Inflammatory macrophage treated with lipopolysaccharide for 4 hours (primary cell): ENCODE measurements at regions not wholly inside any gene's neighbourhood (a gene's known extent, or its start where the extent isn't known, plus 50 kb on each side); places are given as distances from the start of the nearest gene placed in this dataset.
"Not testable (repeated sequence)": the region's sequence is repeated elsewhere in the genome, so short reads cannot be mapped to it uniquely, and the experiment has no call there.

ENCODE experiments used
- DNase-seq: peaks from one replicate; pipeline ENCODE4 v3.0.0-alpha.2; 2020

- DNase-seq = no peak
These were observed 118.3 kb downstream of the EXOC5 start for GRCh38 chr14:57150449-57150848.

DNA sequence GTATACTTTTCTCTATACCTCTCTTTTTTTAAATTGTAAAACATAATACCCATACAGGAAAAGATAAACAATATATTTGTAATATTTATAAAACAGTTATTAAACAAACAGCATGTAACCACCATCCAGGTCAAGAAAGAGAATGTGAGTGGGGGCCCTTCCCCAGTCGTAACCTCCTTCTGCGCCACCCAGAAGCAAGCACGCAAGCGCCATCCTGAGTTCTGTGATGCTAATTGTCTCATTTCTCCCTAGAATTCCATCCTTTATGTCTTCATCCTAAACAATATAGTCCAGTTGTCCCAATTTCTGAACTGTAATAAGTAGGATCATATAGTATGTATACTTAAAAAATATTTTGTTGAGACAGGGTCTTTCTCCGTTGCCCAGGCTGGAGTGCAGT, 129.5 kb downstream of the EXOC5 start:
- DNase-seq = no peak

DNA sequence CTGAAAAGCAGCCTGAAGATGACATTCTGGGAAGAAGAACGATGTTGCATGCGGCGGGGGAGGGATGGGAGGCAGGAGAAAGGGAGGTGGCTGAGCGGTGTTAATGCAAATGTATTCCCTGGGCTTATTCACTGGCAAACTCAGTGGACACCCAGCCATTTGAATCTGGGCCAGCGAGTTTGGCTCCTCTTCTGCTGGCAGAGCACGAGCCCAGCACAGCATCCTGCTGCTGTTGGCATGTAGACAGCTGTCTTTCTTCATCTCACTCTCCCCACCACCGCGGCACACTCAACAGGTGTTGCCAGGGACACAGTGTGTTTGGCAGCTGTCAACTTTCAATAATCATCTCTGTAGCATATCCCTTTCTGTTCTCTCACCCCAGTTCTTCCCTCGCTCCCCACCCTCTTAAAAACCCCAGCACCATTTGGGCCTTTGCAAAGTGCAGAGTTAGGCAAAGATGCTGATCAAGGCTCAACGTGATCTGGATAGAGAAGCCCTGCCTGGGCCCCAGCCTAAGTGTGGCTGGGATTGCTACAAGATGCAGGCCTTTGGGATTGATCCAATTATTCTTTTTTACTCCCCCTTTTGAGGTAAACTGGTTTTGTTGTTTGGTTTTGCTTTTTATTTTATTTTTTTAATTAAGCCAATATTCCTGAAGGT, 131.9 kb downstream of the EXOC5 start:
- no peak for DNase-seq

DNA sequence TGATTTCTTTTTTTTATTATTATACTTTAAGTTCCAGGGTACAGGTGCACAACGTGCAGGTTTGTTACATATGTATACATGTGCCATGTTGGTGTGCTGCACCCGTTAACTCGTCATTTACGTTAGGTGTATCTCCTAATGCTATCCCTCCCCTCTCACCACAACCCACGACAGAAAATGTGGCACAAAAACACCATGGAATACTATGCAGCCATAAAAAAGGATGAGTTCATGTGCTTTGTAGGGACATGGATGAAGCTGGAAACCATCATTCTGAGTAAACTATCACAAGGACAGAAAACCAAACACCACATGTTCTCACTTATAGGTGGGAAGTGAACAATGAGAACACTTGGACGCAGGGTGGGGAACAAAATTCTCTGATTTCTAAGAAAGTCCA, 140.9 kb downstream of the EXOC5 start:
- DNase-seq = not testable (repeated sequence)

GRCh38 chr14:57122129-57122528, 146.6 kb downstream of the EXOC5 start:
- no peak for DNase-seq

DNA sequence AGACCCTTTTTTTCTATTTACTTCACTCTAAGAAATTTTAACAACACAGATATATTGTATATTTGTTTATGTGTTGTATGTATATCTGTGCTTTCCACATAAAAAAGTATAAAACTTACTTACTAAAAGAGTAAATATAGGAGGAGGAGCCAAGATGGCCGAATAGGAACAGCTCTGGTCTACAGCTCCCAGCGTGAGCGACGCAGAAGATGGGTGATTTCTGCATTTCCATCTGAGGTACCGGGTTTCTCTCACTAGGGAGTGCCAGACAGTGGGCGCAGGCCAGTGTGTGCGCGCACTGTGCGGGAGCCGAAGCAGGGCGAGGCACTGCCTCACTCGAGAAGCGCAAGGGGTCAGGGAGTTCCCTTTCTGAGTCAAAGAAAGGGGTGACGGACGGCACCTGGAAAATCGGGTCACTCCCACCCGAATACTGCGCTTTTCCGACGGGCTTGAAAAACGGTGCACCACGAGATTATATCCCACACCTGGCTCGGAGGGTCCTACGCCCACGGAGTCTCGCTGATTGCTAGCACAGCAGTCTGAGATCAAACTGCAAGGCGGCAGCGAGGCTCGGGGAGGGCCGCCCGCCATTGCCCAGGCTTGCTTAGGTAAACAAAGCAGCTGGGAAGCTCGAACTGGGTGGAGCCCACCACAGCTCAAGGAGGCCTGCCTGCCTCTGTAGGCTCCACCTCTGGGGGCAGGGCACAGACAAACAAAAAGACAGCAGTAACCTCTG, 156.5 kb downstream of the EXOC5 start:
- not testable (repeated sequence) for DNase-seq

- DNase-seq = not testable (repeated sequence)
These were observed 158.3 kb downstream of the EXOC5 start for GRCh38 chr14:57110411-57110810.

DNA sequence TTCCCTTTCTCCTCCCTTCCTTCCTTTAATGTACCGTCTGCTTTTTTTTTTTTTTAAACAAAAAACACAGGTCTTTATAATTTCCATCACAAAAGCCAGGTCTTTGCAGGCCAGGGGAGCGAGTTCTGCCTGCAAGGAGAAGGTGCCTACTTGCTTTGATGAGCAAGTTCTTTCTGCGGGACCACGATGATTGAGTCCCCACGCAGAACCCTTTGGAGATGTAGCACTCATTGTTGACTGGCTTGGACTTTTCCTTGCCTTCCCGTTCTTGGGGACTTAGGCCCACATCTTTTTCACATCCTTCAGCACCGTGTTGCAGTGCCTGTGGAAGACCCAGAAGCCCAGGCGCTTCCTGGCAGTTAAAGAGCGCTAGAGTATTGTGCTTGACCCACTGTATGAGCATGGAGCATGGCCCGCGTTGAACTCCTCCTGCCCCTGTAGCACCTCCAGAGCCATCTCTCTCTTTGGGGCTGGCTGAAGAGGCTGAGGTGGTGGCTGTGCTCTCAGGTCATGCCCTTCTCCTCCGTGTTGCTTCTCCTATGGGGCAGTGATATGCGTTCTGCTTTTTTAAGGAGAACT, 177.6 kb downstream of the EXOC5 start:
- no peak for DNase-seq

- no peak for DNase-seq
These were observed 178.8 kb downstream of the EXOC5 start for GRCh38 chr14:57089901-57090300.

- no peak for DNase-seq
These were observed 180.9 kb downstream of the EXOC5 start for GRCh38 chr14:57087841-57088240.

GRCh38 chr14:57086271-57087162, 182.2 kb downstream of the EXOC5 start:
- no peak for DNase-seq

DNA sequence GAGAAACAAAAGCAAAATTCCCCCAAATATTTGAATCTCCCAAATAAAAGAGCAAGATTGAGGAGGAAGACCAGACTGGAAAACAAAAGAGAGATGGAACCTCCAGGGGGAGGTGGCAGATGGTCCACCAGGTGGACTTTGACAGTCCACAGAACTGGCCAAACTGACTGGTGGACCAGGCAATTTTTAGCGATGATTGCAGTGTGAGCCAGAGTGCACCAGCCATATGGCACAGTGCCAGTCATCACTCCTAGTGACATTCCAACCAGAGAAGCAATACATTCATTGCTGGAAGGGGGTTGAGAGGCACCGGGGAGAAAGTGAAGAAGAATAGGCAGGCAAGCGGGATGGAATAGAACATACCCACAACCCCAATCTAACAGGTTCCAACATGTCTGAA, 182.9 kb downstream of the EXOC5 start:
- DNase-seq = no peak

DNA sequence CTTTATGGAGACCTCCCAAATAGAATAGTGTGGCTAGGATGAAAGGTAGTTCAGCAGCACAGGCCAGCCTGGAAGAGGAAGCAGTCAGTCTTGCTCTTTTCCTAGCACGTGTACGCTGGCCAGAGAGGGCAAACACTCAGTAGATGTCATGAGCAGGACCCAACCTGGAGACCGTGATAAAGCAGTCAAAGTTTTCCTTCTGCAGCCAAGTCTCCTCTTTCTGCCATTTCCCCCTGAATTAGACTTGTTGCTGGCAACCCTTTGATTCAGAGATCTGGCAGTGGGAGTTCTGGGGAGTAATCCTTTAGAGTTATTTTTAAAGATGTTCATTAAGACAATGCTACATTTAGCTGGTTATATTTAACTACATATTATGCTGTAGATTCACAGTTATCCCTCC, 183.7 kb downstream of the EXOC5 start:
- DNase-seq = no peak

DNA sequence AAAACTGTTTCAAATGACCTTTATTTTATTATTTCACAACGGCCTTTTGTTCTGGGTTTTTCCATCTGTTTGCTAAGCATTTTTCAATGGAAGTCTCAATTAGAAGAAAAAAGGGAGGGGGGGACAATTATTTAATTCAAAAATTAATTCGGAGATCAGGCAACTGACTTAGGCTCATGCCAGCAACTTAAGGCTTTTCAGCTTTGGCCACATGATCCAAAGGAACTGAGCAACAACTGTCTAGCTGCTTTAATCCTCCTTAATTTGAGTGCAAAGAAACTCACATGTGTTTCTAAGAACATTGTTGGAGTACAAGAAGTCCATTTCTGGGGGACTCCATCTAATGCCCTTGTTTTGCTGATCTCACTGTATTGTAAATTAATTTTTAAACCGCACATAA, 188.0 kb downstream of the EXOC5 start:
- DNase-seq = no peak

- no peak for DNase-seq
These were observed 190.7 kb downstream of the EXOC5 start for GRCh38 chr14:57078054-57078453.

DNA sequence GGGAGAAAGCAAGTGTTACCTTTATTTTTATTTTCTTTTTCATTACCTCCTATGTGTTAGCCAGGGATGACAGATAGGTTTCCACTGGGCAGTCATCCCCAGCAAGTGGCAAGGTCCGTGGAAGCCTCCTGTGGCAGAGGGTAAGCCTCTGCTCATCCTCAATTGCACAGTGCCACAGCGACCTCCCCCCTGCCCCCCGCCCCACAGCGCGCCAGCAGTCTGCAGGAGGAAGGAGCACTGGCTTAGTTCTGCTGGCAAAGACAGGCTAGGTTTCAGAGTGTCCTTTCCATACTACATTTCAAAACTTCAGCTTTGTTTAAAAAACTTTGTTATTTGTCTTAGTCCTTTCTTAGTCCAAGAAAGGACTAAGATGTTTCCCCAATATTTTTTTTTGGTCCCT, 194.7 kb downstream of the EXOC5 start:
- no peak for DNase-seq

DNA sequence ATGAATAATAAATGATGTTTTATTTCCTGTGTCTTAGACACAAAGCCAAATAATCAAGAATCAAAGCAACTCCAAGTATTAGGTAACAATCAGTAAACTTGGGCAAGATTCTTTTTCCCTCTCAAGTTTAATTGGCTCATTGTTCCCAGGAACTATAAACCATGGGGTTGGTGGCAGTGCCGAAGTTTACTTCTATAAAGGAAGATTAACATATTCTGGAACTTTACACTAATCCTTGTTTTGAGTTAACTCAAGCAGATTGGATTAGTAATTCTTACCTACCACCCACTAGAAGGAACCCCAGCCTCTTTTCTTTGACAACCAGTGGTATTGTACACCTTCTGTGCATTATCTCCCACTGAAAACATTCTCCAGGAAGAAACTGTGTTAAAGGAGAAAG, 197.1 kb downstream of the EXOC5 start:
- DNase-seq = no peak

DNA sequence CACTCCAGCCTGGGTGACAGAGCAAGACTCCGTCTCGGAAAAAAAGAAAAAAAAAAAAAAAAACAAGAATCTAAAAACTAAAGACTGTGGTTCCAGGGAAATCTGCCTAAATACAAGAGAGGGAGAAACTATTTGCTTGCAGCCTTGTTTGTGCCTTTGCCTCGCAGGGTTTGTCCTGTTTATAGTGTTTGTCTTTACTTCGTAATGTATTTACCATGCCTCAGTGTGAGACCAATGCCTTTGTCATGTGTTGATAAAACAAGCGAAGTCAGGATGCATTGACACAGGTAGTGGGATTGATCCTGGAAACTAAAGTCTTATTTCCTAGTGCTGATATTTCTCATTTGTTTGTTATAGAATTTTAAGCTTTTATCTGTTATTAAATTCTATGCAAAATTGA, 199.0 kb downstream of the EXOC5 start:
- DNase-seq = no peak

GRCh38 chr14:57068511-57068910, 200.2 kb downstream of the EXOC5 start:
- DNase-seq = no peak

DNA sequence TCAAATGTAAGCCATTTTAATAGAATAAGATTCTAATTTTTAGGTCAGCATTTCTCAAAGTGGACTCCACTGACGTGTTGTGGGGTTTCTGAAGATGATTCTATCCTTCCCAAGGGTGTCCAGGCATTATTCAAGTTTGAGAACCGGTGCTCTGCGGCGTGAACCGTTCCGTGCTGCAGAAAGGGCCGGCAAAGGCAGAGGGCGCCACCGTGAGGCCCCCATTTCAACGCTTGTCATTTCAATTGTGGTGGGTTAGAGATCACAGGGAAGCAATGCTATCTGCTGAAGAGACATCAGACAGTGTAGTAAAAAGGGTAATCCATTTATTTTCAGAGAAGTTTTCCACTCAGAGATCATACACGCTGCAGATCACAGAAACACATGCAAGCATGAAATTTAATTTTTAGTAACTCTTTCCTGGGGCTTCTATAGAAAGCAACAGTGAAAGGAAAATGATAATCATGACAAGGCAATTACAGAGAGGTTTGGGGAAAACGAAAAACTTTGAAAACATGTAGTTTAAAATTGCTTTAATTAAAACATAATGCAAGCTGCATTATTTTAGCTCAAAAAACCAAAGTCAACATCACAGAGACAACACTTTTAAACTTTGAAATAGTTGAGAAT, 201.7 kb downstream of the EXOC5 start:
- no peak for DNase-seq

GRCh38 chr14:57066463-57066862, 202.2 kb downstream of the EXOC5 start:
- DNase-seq = no peak

- DNase-seq = no peak
These were observed 207.5 kb downstream of the EXOC5 start for GRCh38 chr14:57061009-57061711.
